ENCODE measurements at regions not wholly inside any gene's neighbourhood (a gene's known extent, or its start where the extent isn't known, plus 50 kb on each side); places are given as distances from the start of the nearest gene placed in this dataset.

DNA sequence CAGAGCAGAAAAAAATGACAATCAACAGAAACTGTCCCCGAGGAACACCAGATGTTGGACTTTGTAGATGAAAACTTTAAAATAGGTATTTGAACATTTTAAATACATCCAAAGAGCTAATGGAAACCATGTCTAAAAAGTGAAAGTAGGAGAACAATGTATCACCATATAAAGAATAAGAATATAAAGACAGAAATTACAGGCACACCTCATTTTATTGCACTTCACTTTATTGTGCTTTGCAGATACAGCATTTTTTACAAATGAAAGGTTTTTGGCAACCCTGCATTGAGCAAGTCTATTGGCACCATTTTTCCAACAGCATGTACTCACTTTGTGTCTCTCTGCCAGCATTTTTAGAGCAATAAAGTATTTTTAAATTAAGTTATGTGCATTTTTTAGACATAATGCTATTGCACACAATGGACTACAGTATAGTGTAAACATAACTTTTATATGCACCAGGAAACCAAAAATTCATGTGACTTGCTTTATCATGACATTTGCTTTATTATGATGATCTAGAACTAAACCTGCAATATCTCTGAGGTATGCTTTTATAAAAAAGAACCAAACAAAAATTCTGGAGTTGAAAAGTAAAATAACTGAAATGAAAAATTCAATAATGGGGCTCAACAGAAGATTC lies 212.4 kb upstream of the CASK start:
- H3K27ac ChIP-seq, result no peak overlapping the region
- intact Hi-C loops (cut with DNase I; ENCODE audit: low total_unique reads), result no loop called here
- in situ Hi-C loops (cut with MboI; ENCODE audit: low sequenced_read_pairs in 4 of 4), result loop anchor here in 1 of 4 donors (25.0 kb wide), 1 partner anchor 102 kb away; no protein-coding TSS in a partner anchor

DNA sequence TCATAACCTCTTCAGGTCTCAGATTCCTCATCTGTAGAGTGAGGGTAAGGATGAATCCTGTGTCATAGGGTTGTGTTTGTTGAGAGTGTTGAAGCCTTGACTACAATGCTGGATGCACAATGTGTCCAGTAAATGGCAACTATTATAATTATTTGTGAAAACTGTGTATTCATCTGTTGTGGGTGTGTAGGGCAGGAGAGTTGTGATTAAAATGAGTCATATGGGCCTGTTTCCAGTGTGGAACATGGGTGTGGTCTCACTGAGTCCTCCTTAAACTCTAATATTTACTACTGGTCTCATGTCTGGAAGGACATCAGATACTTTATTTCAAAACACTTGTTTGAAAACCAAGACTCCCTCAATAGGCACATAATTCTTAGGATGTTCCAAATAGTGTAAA lies 208.5 kb upstream of the CASK start:
- no peak for TF ChIP-seq CTCF (IDR thresholded peaks at IDR 0.05 in 4 of 5, conservative IDR thresholded peaks at IDR 0.05 in 1 of 5)
- no peak for TF ChIP-seq POLR2A (IDR thresholded peaks at IDR 0.05)
- H3K27ac ChIP-seq, result no peak overlapping the region
- H3K4me3 ChIP-seq, result no peak overlapping the region
- intact Hi-C loops (cut with DNase I; ENCODE audit: low total_unique reads) (no loop called here), in situ Hi-C loops (cut with MboI; ENCODE audit: low sequenced_read_pairs in 4 of 4) (loop anchor here in 1 of 4 donors (25.0 kb wide), 1 partner anchor 105 kb away; no protein-coding TSS in a partner anchor)
- H3K9me3 ChIP-seq, result no peaks in the 10 kb centered on the region
- no peak for ATAC-seq
- H3K27me3 ChIP-seq, result no peaks in the 10 kb centered on the region
- H3K4me1 ChIP-seq, result no peaks in the 10 kb centered on the region
- no peak for DNase-seq
- no peaks in the 10 kb centered on the region for H3K36me3 ChIP-seq

More for the DNA sequence above, 212.4 kb upstream of the CASK start:
- Histone ChIP-seq H3K27me3 (peaks cover 0 to 2% (median 0%) of the 10 kb centered on the region in 3 donors), H3K4me3 (no peak overlapping the region), H3K4me1 (no peaks in the 10 kb centered on the region), H3K36me3 (no peaks in the 10 kb centered on the region), H3K9me3 (no peaks in the 10 kb centered on the region)
- DNase-seq, result no peak
- no peak for ATAC-seq
- TF ChIP-seq CTCF (IDR thresholded peaks at IDR 0.05 in 4 of 5, conservative IDR thresholded peaks at IDR 0.05 in 1 of 5) (no peak), POLR2A (IDR thresholded peaks at IDR 0.05) (no peak)

GRCh38 chrX:42129022-42129940 lies 205.9 kb upstream of the CASK start:
- H3K9me3 ChIP-seq, result no peaks in the 10 kb centered on the region
- no peak for DNase-seq
- no peak overlapping the region for H3K4me3 ChIP-seq
- TF ChIP-seq POLR2A (IDR thresholded peaks at IDR 0.05) (no peak), CTCF (IDR thresholded peaks at IDR 0.05 in 4 of 5, conservative IDR thresholded peaks at IDR 0.05 in 1 of 5) (no peak)
- no peak for ATAC-seq
- in situ Hi-C loops (cut with MboI; ENCODE audit: low sequenced_read_pairs in 4 of 4), result loop anchor here in 1 of 4 donors (25.0 kb wide), 1 partner anchor 108 kb away; no protein-coding TSS in a partner anchor
- no peaks in the 10 kb centered on the region for H3K36me3 ChIP-seq
- no peak overlapping the region for H3K27ac ChIP-seq
- intact Hi-C loops (cut with DNase I; ENCODE audit: low total_unique reads), result no loop called here
- H3K4me1 ChIP-seq, result no peaks in the 10 kb centered on the region
- H3K27me3 ChIP-seq, result no peaks in the 10 kb centered on the region

GRCh38 chrX:42128587-42128986 lies 205.2 kb upstream of the CASK start:
- Histone ChIP-seq H3K27ac (no peak overlapping the region), H3K4me1 (no peaks in the 10 kb centered on the region), H3K4me3 (no peak overlapping the region), H3K9me3 (no peaks in the 10 kb centered on the region), H3K36me3 (no peaks in the 10 kb centered on the region), H3K27me3 (no peaks in the 10 kb centered on the region)
- in situ Hi-C loops (cut with MboI; ENCODE audit: low sequenced_read_pairs in 4 of 4), result loop anchor here in 1 of 4 donors (25.0 kb wide), 1 partner anchor 109 kb away; no protein-coding TSS in a partner anchor
- ATAC-seq (no peak), DNase-seq (no peak)
- intact Hi-C loops (cut with DNase I; ENCODE audit: low total_unique reads), result no loop called here
- no peak for TF ChIP-seq CTCF (IDR thresholded peaks at IDR 0.05 in 4 of 5, conservative IDR thresholded peaks at IDR 0.05 in 1 of 5)
- TF ChIP-seq POLR2A (IDR thresholded peaks at IDR 0.05), result no peak
